H9 (cell line): ENCODE measurements at regions not wholly inside any gene's neighbourhood (a gene's known extent, or its start where the extent isn't known, plus 50 kb on each side); places are given as distances from the start of the nearest gene placed in this dataset.

Experiments
- DNase-seq: peaks from one replicate; pipeline ENCODE4 v3.0.0-alpha.2; 2017
- H2AFZ ChIP-seq: one replicate; pipeline ENCODE4 v1.6.1; 2013; ENCODE audit warnings: mild to moderate bottlenecking, low read length, control low read depth, moderate library complexity
- H2AK5ac ChIP-seq: 2 replicates; pipeline ENCODE4 v1.6.1; 2013; ENCODE audit warnings: low read length, control low read depth, mixed read lengths; ENCODE audit not compliant: insufficient read length
- H2BK120ac ChIP-seq: one replicate; pipeline ENCODE4 v1.6.1; 2013; ENCODE audit warnings: low read depth, mild to moderate bottlenecking, low read length, control low read depth, inconsistent platforms; ENCODE audit not compliant: poor library complexity, severe bottlenecking
- H2BK12ac ChIP-seq: 2 replicates; pipeline ENCODE4 v1.6.1; 2013; ENCODE audit warnings: low read length, control low read depth, mixed read lengths, low read depth; ENCODE audit not compliant: insufficient read length
- H2BK15ac ChIP-seq: 2 replicates; pipeline ENCODE4 v1.6.1; 2013; ENCODE audit warnings: low read depth, low read length, control low read depth
- H2BK20ac ChIP-seq: one replicate; pipeline ENCODE4 v1.6.1; 2013; ENCODE audit warnings: low read depth, mild to moderate bottlenecking, low read length, control low read depth, inconsistent platforms; ENCODE audit not compliant: poor library complexity, severe bottlenecking
- H2BK5ac ChIP-seq: 2 replicates; pipeline ENCODE4 v1.6.1; 2013; ENCODE audit warnings: low read length, control low read depth, mixed read lengths; ENCODE audit not compliant: insufficient read length
- H3K14ac ChIP-seq: 2 replicates; pipeline ENCODE4 v1.6.1; 2013; ENCODE audit warnings: low read length, control low read depth; ENCODE audit not compliant: insufficient read depth
- H3K18ac ChIP-seq: 2 replicates; pipeline ENCODE4 v1.6.1; 2013; ENCODE audit warnings: low read depth, mild to moderate bottlenecking, mixed read lengths, low read length, control low read depth; ENCODE audit not compliant: insufficient read length
- H3K23ac ChIP-seq: 2 replicates; pipeline ENCODE4 v1.6.1; 2013; ENCODE audit warnings: low read length, control low read depth, mixed read lengths, low read depth; ENCODE audit not compliant: insufficient read length
- H3K23me2 ChIP-seq: 2 replicates; pipeline ENCODE4 v1.6.1; 2013; ENCODE audit warnings: low read depth, mild to moderate bottlenecking, mixed read lengths, low read length, control low read depth; ENCODE audit not compliant: insufficient read length, poor library complexity, severe bottlenecking
- H3K27ac ChIP-seq: 2 replicates; pipeline ENCODE4 v1.5.1; 2013; ENCODE audit warnings: low read length, control low read depth, mixed read lengths, low read depth; ENCODE audit not compliant: insufficient read length
- H3K27me3 ChIP-seq: 2 replicates; pipeline ENCODE4 v1.6.1; 2013; ENCODE audit warnings: low read length, control low read depth, inconsistent platforms; ENCODE audit not compliant: insufficient read depth
- H3K4ac ChIP-seq: 2 replicates; pipeline ENCODE4 v1.6.1; 2013; ENCODE audit warnings: low read depth, mild to moderate bottlenecking, control low read depth, inconsistent platforms, low read length, moderate library complexity
- H3K4me1 ChIP-seq: 2 replicates; pipeline ENCODE4 v1.6.1; 2013; ENCODE audit warnings: low read length, control low read depth, inconsistent platforms; ENCODE audit not compliant: insufficient read depth
- H3K4me2 ChIP-seq: 2 replicates; pipeline ENCODE4 v1.6.1; 2013; ENCODE audit warnings: low read length, control low read depth, mixed read lengths; ENCODE audit not compliant: insufficient read length, insufficient read depth
- H3K56ac ChIP-seq: 2 replicates; pipeline ENCODE4 v1.6.1; 2013; ENCODE audit warnings: low read depth, mild to moderate bottlenecking, mixed read lengths, low read length, control low read depth; ENCODE audit not compliant: insufficient read length
- H3K79me1 ChIP-seq: 2 replicates; pipeline ENCODE4 v1.6.1; 2013; ENCODE audit warnings: low read depth, mild to moderate bottlenecking, moderate library complexity, low read length, control low read depth, inconsistent platforms; ENCODE audit not compliant: insufficient read depth, poor library complexity, severe bottlenecking
- H3K79me2 ChIP-seq: 2 replicates; pipeline ENCODE4 v1.6.1; 2013; ENCODE audit warnings: low read length, control low read depth, inconsistent platforms; ENCODE audit not compliant: insufficient read depth
- H3K9ac ChIP-seq: 2 replicates; pipeline ENCODE4 v1.6.1; 2013; ENCODE audit warnings: low read length, control low read depth, mixed read lengths; ENCODE audit not compliant: insufficient read length; ENCODE audit errors: extremely low read depth
- H3K9me3 ChIP-seq: one replicate; pipeline ENCODE4 v1.6.1; 2013; ENCODE audit warnings: low read depth, low read length, inconsistent platforms; ENCODE audit not compliant: control insufficient read depth
- H3T11ph ChIP-seq: one replicate; pipeline ENCODE4 v1.6.1; 2013; ENCODE audit warnings: mild to moderate bottlenecking, low read length, control low read depth, inconsistent platforms
- H4K20me1 ChIP-seq: one replicate; pipeline ENCODE4 v1.6.1; 2013; ENCODE audit not compliant: control insufficient read depth, insufficient read length, insufficient read depth
- H4K5ac ChIP-seq: 2 replicates; pipeline ENCODE4 v1.6.1; 2013; ENCODE audit warnings: low read depth, mild to moderate bottlenecking, mixed read lengths, low read length, control low read depth; ENCODE audit not compliant: insufficient read length
- H4K8ac ChIP-seq: replicated peaks from 2 replicates; pipeline ENCODE4 v1.6.1; 2013; ENCODE audit warnings: low read length, control low read depth, mixed read lengths, low read depth; ENCODE audit not compliant: insufficient read length
- H4K91ac ChIP-seq: 2 replicates; pipeline ENCODE4 v1.6.1; 2013; ENCODE audit warnings: low read depth, mild to moderate bottlenecking, moderate library complexity, mixed read lengths, low read length, control low read depth; ENCODE audit not compliant: insufficient read length
- H3K27ac Mint-ChIP-seq, 3 experiments: 2 replicates in 2 of 3; 3 replicates in 1 of 3; pipeline ENCODE4 v1.8.0; 2020 to 2021; ENCODE audit warnings: mixed read lengths in 3 of 3, mild to moderate bottlenecking in 1 of 3, moderate library complexity in 1 of 3
- H3K27me3 Mint-ChIP-seq: 2 replicates; pipeline ENCODE4 v1.8.0; 2021; ENCODE audit warnings: low read depth, mild to moderate bottlenecking, moderate library complexity, mixed read lengths
- H3K36me3 Mint-ChIP-seq, 3 experiments: 2 replicates in 2 of 3; 3 replicates in 1 of 3; pipeline ENCODE4 v1.8.0; 2020 to 2021; ENCODE audit warnings: low read depth in 3 of 3, mixed read lengths in 3 of 3; ENCODE audit not compliant: insufficient read depth in 1 of 3
- H3K4me1 Mint-ChIP-seq, 2 experiments: 2 replicates each; pipeline ENCODE4 v1.8.0; 2020; ENCODE audit warnings: mixed read lengths in 2 of 2
- H3K4me3 Mint-ChIP-seq, 2 experiments: 2 replicates in 1 of 2; 3 replicates in 1 of 2; pipeline ENCODE4 v1.8.0; 2020 to 2021; ENCODE audit warnings: mild to moderate bottlenecking in 2 of 2, mixed read lengths in 2 of 2, moderate library complexity in 1 of 2
- H3K9me3 Mint-ChIP-seq, 2 experiments: 2 replicates in 1 of 2; 3 replicates in 1 of 2; pipeline ENCODE4 v1.8.0; 2020; ENCODE audit warnings: mild to moderate bottlenecking in 2 of 2, mixed read lengths in 2 of 2, moderate library complexity in 1 of 2
- CTCF ChIP-seq: fragments of 200-600 bp; sonication (generic); conservative IDR thresholded peaks from 3 replicates; pipeline ENCODE4 v1.8.0; 2021; ENCODE audit warnings: antibody characterized with exemption, mild to moderate bottlenecking

DNA sequence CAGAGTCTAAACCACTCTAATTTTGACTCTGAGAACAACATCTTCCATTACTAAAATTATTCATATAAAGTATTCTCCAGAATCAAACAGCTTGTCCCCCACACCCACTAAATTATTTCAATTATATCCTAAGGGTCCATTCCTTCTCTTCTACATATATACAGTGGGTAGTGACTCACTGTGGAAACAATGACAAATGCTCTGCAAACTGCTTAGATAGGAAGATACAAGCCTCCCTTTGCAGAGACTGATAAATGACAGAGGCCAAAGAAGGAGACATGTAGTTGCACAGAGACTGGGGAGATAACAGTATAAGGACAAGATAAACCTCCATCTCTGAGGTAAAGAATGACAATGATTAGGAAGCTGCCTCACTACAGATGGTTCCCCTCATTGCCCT, 1087.4 kb downstream of the AGBL1 start:
- Histone ChIP-seq H3T11ph (no peak overlapping the region), H3K79me1 (no peaks in the 10 kb centered on the region), H3K9ac (no peak overlapping the region), H4K5ac (no peak overlapping the region), H3K23me2 (no peaks in the 10 kb centered on the region), H3K4me2 (no peak overlapping the region), H2BK120ac (no peak overlapping the region), H2BK15ac (no peak overlapping the region), H2AK5ac (no peak overlapping the region), H3K4me1 (no peaks in the 10 kb centered on the region), H3K9me3 (no peaks in the 10 kb centered on the region), H3K14ac (no peak overlapping the region), H2AFZ (no peak overlapping the region), H3K27ac (no peak overlapping the region), H3K23ac (no peak overlapping the region), H4K8ac (no peak overlapping the region), H2BK12ac (no peak overlapping the region), H2BK20ac (no peak overlapping the region), H3K4ac (no peak overlapping the region), H3K56ac (no peak overlapping the region), H3K18ac (no peak overlapping the region), H3K79me2 (no peaks in the 10 kb centered on the region), H4K20me1 (no peaks in the 10 kb centered on the region), H2BK5ac (no peak overlapping the region), H3K27me3 (no peaks in the 10 kb centered on the region), H4K91ac (no peak overlapping the region)
- Mint-ChIP-seq H3K36me3 (no peaks in the 10 kb centered on the region), H3K4me1 (no peaks in the 10 kb centered on the region), H3K27me3 (no peaks in the 10 kb centered on the region; the same call in 1 of the 2 replicates), H3K9me3 (no peaks in the 10 kb centered on the region), H3K4me3 (no peak overlapping the region), H3K27ac (no peak overlapping the region)
- no peak for TF ChIP-seq CTCF
- DNase-seq = no peak
